GM10266 (cell line): ENCODE measurements at regions not wholly inside any gene's neighbourhood (a gene's known extent, or its start where the extent isn't known, plus 50 kb on each side); places are given as distances from the start of the nearest gene placed in this dataset.

Experiments used
- DNase-seq: peaks from one replicate; pipeline ENCODE4 v3.0.0; 2012; ENCODE audit errors: extremely low spot score
- CTCF ChIP-seq: IDR thresholded peaks from 2 replicates; pipeline ENCODE4 v1.5.1; 2012; ENCODE audit warnings: mild to moderate bottlenecking, low read depth; ENCODE audit not compliant: control insufficient read depth, insufficient read depth; ENCODE audit errors: missing control alignments

- DNase-seq: no peak
- TF ChIP-seq CTCF: no peak
These were observed 74.3 kb upstream of the SLCO4A1 start for GRCh38 chr20:62568045-62568389.

GRCh38 chr20:62569615-62570014 is 72.7 kb upstream of the SLCO4A1 start:
- DNase-seq: no peak
- TF ChIP-seq CTCF: no peak

GRCh38 chr20:62570403-62570802 is 71.9 kb upstream of the SLCO4A1 start:
- TF ChIP-seq CTCF: no peak
- no peak for DNase-seq

GRCh38 chr20:62570897-62571668 is 71.2 kb upstream of the SLCO4A1 start:
- DNase-seq: no peak
- TF ChIP-seq CTCF: no peak

GRCh38 chr20:62571669-62572344 is 70.5 kb upstream of the SLCO4A1 start:
- no peak for TF ChIP-seq CTCF
- DNase-seq: peak; percentile 75

GRCh38 chr20:62572980-62573379 is 69.3 kb upstream of the SLCO4A1 start:
- no peak for DNase-seq
- TF ChIP-seq CTCF: no peak

GRCh38 chr20:62573817-62574216 is 68.5 kb upstream of the SLCO4A1 start:
- TF ChIP-seq CTCF: no peak
- no peak for DNase-seq
